Caki2 (cell line): ENCODE measurements at regions not wholly inside any gene's neighbourhood (a gene's known extent, or its start where the extent isn't known, plus 50 kb on each side); places are given as distances from the start of the nearest gene placed in this dataset.

Experiments
- DNase-seq: peaks from one replicate; pipeline ENCODE4 v3.0.0-alpha.2; 2015; ENCODE audit warnings: low read depth
- in situ Hi-C: cut with HindIII; loops from 2 replicates; pipeline ENCODE4 v1.10.0; 2016; ENCODE audit warnings: low sequenced_read_pairs, low pct_unique_long_range_greater_than_20kb, mixed read lengths

DNA sequence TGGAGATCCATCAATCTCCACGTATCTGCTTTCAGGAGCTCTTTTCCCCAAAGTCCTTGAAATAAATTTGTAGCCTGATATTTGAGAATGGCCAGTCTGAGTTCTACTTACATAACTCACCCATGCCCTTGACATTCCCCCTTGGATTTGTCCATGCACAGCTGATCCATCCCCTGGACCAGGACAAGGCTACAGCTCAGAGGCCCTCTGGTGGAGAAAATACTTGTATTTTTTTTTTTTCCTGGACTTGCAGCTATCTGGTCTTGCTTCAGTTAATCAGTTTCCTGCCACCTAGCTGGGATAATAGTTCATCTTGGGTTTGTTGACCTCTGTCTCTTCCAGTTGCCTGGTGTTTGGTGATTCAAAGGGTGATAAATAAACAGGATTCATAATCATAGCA, 467.6 kb downstream of the DHX35 start:
- peak; percentile 41 for DNase-seq
- in situ Hi-C loops, result no loop called here

DNA sequence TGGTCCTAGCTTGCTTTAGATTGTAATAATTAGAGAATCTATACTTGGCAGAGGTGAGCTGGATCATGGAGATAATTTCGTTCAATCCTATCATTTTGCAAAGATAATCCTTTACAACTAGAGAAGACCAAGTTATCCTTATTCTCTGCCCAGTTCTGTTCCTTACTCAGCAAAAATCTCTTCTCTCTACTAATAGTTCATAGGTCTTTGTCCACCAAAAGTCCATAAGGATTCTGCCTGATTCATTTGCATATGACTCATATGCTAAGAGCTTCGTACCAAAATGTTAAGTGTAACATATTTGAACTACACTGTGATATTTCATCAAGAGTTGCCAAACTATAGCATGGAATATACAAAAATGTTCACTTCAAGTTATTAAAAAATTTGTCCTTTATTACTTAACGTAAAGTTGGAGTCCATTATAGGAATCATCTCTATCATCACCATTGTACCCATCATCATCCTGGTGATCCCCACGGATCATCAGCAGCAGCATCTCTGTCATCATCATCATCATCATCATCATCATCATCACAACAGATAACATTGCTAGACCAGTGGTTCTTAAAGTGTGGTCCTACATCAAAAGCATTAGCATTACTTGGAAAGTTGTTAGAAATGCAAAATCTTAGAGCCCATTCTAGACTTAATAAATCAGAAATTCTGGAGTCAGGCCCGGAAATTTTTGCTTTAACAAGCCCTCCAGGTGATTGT, 463.0 kb downstream of the DHX35 start:
- in situ Hi-C loops, result no loop called here

DNA sequence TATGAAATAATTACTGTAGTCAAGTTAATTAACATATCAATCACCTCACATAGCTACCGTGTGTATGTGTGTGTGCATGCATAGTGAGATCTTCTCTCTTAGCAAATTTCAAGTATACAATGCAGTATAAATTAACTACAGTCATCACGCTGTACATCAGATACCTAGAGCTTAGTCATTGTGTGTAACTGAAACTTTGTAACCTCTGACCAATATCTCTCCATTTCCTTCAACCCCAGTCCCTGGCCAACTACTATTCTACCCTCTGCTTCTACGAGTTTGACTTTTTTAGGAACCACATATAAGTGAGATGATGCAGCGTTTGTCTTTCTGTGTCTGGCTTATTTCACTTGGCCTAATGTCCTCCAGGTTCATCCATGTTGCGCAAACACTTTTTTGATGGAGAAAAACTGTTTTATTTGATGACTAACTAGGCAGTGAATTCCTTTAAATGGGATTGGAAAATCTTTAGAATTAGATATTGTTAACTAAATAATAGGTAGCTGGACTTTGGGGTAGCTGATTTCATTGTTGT, 459.5 kb downstream of the DHX35 start:
- in situ Hi-C loops, result no loop called here
- no peak for DNase-seq

More for the DNA sequence above, 463.0 kb downstream of the DHX35 start:
- no peak for DNase-seq

DNA sequence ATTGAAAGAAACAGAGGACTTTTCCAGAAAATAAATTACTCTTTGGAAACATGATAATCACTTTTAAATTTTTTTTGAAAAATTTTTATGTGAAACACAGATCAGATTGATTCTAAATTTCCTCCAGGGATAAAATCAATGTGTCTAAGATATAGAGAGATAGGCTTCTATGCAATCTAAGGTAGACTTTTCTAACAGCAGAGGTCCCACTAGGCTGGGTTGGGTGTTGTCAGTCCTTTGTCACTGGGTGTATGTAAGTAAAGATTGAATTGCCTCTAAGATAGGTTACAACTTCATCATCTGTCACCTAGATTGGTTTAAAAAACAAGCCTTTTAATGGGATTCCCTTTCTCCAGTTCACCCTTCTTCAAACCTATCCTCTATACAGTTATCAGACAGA, 449.9 kb downstream of the DHX35 start:
- no peak for DNase-seq
- in situ Hi-C loops, result no loop called here

DNA sequence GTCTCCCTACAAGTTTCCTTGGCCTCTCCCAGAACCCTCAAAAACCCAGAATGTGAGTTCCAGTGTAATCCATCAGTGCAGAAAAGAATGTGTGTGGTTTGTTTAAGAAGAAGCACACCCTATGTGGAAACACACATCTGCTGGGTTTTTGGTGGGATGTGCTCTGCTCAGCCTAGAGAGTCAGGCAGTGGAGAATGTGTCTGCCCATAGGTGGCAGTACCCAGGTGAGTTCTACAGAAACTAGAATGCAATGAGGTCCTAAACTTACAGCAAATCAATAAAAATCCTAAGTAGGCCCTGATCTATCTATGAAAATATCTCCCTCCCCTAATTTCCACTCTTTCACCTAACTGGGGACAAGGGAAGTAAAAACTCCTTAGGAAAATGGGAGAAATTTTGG, 437.3 kb downstream of the DHX35 start:
- no peak for DNase-seq

DNA sequence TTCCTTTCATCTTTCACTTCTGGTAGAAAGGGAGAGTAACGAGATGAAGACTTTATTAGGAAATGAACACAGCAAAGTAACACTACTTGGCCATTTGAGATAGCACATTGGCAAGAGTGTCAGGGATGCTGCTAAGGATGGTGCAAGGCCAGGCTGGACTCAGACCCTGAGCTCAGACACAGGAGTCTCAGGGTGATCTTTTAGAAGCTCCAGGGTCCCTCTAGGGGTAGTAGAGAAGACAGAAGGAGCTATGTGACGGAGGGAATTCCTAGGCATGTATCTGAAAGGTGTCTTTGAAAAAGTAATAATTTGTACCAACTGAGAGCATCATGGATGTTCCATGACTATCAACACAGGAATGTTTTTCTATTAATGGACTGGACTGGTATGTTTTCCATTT, 436.5 kb downstream of the DHX35 start:
- in situ Hi-C loops, result no loop called here
- no peak for DNase-seq

More for the DNA sequence above, 437.3 kb downstream of the DHX35 start:
- in situ Hi-C loops, result no loop called here

DNA sequence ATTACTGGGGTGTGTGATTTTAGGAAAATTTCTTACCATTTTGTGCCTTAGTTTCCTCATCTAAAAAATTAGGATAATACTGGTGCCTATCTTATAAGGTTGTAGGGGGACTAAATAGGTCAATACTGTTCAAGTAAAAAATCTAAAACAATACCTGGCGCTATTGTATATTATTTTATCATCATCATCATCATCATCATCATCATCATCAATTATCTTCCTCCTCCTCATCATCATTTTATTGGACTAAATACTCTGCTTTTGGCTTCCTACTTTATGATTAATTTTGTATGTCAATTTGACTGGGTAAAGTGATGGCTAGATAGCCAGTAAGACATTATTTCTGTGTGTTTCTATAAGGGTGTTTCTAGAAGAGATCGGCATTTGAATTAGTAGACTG, 435.5 kb downstream of the DHX35 start:
- no peak for DNase-seq
- in situ Hi-C loops, result no loop called here

DNA sequence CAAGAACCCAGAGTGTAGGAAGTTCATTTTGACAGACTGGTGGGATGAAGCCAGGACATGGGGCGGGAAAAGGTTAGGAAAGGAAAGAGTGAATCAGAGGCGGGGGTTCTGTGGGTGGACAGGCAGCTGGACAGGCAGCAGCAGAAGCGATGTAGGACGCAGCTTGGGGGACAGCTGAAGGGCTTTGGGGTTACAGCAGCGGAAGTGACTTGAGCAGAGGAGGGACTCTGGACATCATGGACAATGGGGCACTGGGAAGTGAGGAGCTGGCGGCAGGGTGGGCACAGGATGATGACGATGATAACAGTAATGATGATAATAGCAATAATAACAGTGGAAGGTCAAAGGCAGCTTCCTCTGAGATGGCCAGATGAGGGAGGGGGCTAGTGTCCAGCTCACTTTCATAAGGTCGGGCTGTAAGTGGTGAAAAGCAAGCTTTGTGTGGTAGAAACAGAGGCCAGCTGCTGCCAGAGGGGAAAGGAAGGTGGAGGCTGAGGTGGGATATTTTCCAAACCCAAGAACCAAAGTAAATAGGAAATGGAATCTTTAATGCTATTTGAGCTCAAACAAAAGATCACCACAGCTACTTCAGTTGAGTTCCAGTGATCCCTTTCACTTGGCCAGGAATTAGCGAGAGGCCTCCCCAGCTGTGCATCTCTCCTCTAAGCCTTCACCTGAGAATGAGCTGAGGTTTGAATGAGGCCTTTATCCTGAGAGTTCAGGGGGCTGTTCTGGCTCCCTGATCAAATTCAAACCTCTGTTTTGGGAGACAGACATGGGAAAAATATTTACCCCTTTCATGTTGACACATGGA, 433.5 kb downstream of the DHX35 start:
- in situ Hi-C loops, result no loop called here
- no peak for DNase-seq

DNA sequence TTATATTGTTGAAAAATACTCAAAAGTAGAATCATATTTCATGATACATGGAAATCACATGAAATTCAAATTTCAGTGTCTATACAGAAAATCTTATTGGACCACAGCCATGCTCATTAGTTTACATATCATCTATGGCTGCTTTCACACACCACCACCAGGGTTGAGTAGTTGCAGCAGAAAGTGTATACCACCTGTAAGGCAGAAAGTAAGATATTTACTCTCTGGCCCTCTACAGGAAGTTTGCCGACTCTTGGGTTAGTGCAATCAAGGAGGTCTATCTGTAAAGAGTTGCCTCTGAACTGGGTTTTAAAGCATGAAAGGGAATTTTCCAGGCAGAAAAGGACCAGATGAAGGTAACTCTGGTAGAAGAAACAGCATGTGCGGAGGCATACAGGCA, 432.3 kb downstream of the DHX35 start:
- in situ Hi-C loops, result no loop called here
- DNase-seq, result no peak

DNA sequence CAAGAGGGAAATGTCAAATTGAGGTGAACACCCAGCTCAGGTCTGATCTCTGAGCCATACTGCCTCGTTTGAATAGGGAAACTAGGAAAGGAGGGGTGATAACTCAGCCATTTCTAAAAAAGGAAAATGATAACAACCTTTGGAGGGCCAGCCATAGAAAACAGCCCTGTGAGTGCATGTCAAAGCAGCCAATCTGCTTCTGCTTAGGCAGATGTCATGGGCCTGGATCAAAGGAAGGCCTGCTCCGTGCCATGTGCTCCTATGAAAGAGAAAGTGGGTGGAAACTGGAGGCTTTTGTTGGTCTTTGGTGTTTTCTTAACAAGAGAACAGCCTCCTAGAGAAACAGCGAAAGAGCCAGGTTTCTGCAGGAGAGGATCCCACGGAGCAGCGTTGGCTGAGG, 428.0 kb downstream of the DHX35 start:
- no peak for DNase-seq
- in situ Hi-C loops, result no loop called here

DNA sequence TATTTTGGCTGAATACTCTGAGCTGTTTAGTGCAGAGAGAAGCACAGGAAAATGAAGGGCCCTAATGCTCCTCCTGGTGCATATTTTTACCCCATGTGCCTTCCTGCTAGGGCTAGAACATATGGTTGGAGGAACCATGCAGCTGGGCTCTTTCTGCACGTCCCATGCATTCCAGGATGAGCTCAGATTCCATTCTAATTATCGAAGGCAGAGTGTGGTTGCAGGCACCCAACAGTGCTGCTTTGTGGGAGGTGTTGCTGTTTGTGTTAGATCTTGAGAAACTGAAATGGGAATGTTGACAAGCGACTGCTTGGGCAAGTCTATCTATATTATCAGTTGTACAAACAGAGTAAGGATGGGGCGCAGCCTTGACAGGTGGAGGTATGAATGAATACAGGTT, 419.5 kb downstream of the DHX35 start:
- in situ Hi-C loops, result no loop called here
- DNase-seq, result no peak

DNA sequence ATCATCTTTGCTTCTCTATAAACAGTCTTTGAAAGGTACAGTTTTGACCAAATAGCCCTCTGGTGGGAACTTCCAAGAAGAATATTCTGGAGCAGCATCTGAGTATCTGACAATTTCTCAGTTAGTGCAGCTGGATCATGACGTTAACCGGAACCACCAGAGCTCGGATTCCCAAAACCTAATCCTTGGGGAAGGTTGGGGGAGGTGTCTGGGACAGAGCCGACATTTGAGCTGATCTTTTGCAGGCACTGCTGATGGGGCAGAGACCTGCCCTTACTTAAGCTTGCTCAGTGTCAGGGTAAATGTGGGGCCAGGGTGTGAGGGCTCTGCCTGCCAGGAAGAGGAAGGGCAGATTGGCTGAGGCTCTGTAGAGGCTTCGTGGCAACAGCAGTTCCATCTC, 416.6 kb downstream of the DHX35 start:
- in situ Hi-C loops, result no loop called here

DNA sequence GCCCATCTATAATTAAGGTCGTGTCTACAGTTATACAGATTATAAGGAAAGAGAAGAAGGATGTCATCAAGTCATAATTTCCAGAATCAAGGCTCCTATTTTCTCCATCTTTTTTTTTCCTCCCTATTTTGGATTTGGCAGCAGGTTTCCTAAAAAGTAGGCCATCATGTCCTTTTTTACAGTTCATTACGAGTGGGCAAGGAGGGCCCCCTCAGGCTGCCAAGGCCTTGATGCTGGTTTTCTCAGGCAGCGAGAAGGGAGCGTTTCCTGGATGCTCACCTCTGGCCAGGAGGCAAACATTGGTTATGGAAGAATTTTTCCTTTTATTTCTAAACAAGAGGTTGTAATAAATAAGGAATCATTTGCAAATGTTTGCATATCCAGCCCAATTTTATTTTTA, 414.6 kb downstream of the DHX35 start:
- no peak for DNase-seq
- in situ Hi-C loops, result no loop called here

More for the DNA sequence above, 416.6 kb downstream of the DHX35 start:
- no peak for DNase-seq

DNA sequence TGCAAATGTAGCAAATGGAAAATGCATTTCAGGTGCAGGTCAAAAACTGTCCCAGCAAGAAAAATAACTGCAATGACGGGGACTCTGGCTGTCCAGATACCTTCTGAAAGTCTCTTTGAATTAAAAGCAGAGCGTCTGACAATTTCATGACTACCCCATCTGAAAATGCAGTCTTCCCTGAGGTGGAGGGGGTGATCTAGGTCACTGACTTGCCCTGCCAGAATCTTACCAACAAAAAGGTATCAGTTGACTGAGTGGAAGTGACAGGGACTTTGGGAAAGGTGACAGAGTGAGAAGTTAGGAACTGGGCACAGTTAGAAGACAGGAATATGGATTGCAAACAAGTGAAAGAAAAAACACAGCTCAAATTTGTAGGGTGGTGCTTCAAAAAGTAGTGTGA, 402.2 kb downstream of the DHX35 start:
- no peak for DNase-seq
- in situ Hi-C loops, result no loop called here

DNA sequence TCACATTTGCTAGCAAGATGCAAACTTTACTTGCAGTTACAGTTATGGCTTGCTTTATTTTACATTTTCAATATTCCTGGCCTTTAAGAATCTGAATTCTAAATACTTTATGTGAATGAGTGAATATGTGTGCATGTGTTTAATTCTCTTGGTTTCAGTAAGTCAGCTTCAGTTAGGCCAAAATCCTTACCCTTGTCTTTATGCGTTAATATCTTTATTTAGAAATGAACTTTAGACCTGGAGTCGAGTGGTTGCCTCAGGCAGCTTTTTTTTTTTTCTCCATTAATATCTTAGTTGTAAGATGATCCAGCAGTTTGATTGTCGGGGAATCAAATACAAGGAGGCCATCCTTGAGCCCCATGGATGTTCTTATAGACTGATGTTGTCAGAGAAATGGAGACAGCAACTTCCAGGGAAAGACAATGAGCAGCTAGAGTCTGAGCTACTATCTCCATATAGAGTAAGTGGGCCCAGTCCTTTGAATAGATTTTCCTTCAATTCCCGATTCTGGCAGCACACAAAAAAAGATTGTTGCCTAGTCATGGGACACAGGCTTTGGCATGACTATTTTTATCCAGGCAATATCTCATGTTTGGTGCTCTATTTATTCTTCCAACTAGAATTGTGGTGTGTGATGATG, 398.0 kb downstream of the DHX35 start:
- in situ Hi-C loops, result no loop called here
- DNase-seq, result no peak

DNA sequence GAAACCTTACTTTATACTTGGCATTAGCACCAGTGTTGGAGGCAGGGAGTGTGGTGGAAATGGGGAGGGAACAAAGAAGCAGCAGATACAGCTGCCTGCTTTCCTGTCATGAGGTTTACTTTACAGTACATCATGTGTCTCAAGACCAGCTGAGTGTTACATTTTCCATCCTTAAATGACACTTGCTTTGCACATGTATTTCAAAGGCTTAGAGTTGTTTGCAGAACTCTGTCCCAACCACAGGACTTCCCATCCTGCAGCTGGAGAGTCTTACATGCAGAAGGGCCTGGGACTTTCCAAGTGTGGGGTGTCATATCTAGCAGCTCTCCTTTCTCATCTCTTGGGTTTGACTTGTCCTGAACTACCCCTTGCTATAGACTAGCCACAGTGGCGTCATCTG, 395.9 kb downstream of the DHX35 start:
- in situ Hi-C loops, result no loop called here
- DNase-seq, result no peak

DNA sequence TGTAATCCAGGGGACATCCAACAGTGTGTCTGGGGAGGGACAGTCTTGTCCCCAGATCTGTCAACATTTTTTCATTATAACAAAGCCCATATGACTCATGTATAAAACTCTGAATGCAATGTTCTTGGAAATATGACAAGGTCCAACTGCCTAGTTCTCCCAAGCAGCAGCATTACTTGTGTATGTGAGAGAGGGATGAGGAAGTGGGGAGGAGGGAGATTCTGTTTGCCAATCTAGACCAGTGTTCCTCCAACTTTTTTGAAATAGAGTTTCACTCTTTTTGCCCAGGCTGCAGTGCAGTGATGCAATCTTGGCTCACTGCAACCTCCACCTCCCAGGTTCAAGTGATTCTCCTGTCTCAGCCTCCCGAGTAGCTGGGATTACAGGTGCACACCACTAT, 394.8 kb downstream of the DHX35 start:
- DNase-seq, result no peak
- in situ Hi-C loops, result no loop called here

DNA sequence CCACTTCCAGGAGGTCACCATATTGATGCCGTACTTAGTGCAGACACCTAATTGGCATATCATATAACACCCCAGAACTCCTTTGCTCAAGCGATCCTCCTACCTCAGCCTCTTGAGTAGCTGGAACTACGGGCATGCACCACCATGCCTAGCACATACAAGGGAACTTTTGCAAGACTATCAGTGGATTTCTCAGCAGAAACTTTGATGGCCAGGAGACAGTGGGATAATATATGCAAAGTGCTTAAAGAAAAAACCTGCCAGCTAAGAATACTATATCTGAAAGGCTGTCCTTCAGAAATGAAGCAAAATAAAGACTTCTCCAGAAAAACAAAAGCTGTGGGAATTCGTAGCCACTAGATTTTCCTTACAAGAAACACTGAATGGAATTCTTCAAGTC, 387.1 kb downstream of the DHX35 start:
- DNase-seq, result no peak
- in situ Hi-C loops, result no loop called here

DNA sequence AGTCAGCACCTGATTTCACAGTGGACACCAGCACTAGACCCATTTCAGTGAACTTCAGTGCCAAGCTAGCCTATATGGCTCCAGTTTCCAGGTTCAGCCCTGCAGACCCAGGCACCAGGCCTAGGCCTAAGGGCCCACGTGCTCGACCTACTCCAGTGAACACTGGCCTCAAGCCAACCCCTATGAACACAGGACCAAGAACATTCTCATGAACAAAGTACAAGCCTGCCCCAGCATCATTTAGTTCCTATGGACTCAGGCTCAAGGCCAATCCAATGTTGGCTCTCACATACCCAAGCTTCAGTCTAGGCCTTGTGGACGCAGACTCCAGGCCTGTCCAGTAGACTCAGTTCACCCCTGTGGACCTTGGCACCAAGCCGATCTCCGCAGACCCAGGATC, 385.5 kb downstream of the DHX35 start:
- no peak for DNase-seq
- in situ Hi-C loops, result no loop called here
